Vagina (tissue), 2 donors: ENCODE measurements at regions not wholly inside any gene's neighbourhood (a gene's known extent, or its start where the extent isn't known, plus 50 kb on each side); places are given as distances from the start of the nearest gene placed in this dataset.

Experiments
- DNase-seq, 2 donors: peaks; one replicate each; pipeline ENCODE4 v3.0.0-alpha.2; 2017; ENCODE audit errors: extremely low spot score in 2 of 2
- H3K27ac ChIP-seq: fragments of 200-600 bp; sonication (generic); one replicate; pipeline ENCODE4 v1.5.1; 2019
- H3K27me3 ChIP-seq: fragments of 200-600 bp; sonication (generic); one replicate; pipeline ENCODE4 v1.5.1; 2019
- H3K36me3 ChIP-seq, 2 donors: fragments of 200-600 bp; sonication (generic); one replicate each; pipeline ENCODE4 v1.5.1; 2017 to 2019
- H3K4me1 ChIP-seq: fragments of 200-600 bp; sonication (generic); one replicate; pipeline ENCODE4 v1.5.1; 2019
- H3K4me3 ChIP-seq, 2 donors: fragments of 200-600 bp; sonication (generic); 1 replicate in 1 of 2; 2 replicates in 1 of 2; pipeline ENCODE4 v1.5.1; 2016 to 2019
- H3K9me3 ChIP-seq: fragments of 200-600 bp; sonication (generic); one replicate; pipeline ENCODE4 v1.5.1; 2019
- CTCF ChIP-seq, 3 experiments: fragments of 450-650 bp in 2 of 3; fragments of 200-600 bp in 1 of 3; sonication (generic) in 1 of 3; IDR thresholded peaks; one replicate each; pipeline ENCODE4 v1.5.1; 2017 to 2019; ENCODE audit warnings: antibody characterized with exemption in 3 of 3, mild to moderate bottlenecking in 2 of 3, moderate library complexity in 2 of 3
- POLR2A ChIP-seq, 2 donors: fragments of 450-650 bp; IDR thresholded peaks; one replicate each; pipeline ENCODE4 v1.6.1; 2017; ENCODE audit warnings: antibody characterized with exemption in 2 of 2, mild to moderate bottlenecking in 2 of 2, moderate library complexity in 2 of 2
- POLR2AphosphoS5 ChIP-seq, 2 donors: sonication (generic); formaldehyde crosslinking; IDR thresholded peaks; one replicate each; pipeline ENCODE4 v1.9.0; 2017; ENCODE audit warnings: antibody characterized with exemption in 2 of 2, mild to moderate bottlenecking in 2 of 2, low read depth in 1 of 2; ENCODE audit not compliant: insufficient read depth in 1 of 2
- intact Hi-C: fragments of 100-400 bp; cut with DNase I; formaldehyde crosslinking; loops from one replicate; pipeline ENCODE4 v1.15.1; 2023

GRCh38 chrX:84710611-84711010 is 208.4 kb upstream of the HDX start:
- H3K36me3 ChIP-seq, result no peaks in the 10 kb centered on the region
- H3K27ac ChIP-seq, result no peak overlapping the region
- no peaks in the 10 kb centered on the region for H3K4me1 ChIP-seq
- DNase-seq, result no peak
- intact Hi-C loops, result no loop called here
- no peak overlapping the region for H3K4me3 ChIP-seq
- TF ChIP-seq POLR2AphosphoS5 (IDR thresholded peaks at IDR 0.05; ENCODE audit: insufficient read depth in 1 of 2, low read depth in 1 of 2) (no peak), CTCF (IDR thresholded peaks at IDR 0.05) (no peak), POLR2A (IDR thresholded peaks at IDR 0.05) (no peak)
- no peaks in the 10 kb centered on the region for H3K9me3 ChIP-seq
- no peaks in the 10 kb centered on the region for H3K27me3 ChIP-seq

- DNase-seq, result no peak
- H3K4me1 ChIP-seq, result no peaks in the 10 kb centered on the region
- H3K27ac ChIP-seq, result no peak overlapping the region
- TF ChIP-seq POLR2AphosphoS5 (IDR thresholded peaks at IDR 0.05; ENCODE audit: insufficient read depth in 1 of 2, low read depth in 1 of 2) (no peak), POLR2A (IDR thresholded peaks at IDR 0.05) (no peak), CTCF (IDR thresholded peaks at IDR 0.05) (no peak)
- H3K27me3 ChIP-seq, result no peaks in the 10 kb centered on the region
- intact Hi-C loops, result no loop called here
- no peak overlapping the region for H3K4me3 ChIP-seq
- no peaks in the 10 kb centered on the region for H3K9me3 ChIP-seq
- H3K36me3 ChIP-seq, result no peaks in the 10 kb centered on the region
Measured at GRCh38 chrX:84712621-84713020, 210.4 kb upstream of the HDX start.

- intact Hi-C loops, result no loop called here
- DNase-seq, result no peak
- Histone ChIP-seq H3K27me3 (no peaks in the 10 kb centered on the region), H3K27ac (no peak overlapping the region), H3K4me1 (no peaks in the 10 kb centered on the region), H3K4me3 (no peak overlapping the region), H3K36me3 (no peaks in the 10 kb centered on the region), H3K9me3 (no peaks in the 10 kb centered on the region)
- no peak for TF ChIP-seq CTCF (IDR thresholded peaks at IDR 0.05)
- no peak for TF ChIP-seq POLR2A (IDR thresholded peaks at IDR 0.05)
Measured at GRCh38 chrX:84715315-84715714, 213.1 kb upstream of the HDX start.

GRCh38 chrX:84717343-84717742 is 215.1 kb upstream of the HDX start:
- H3K9me3 ChIP-seq, result no peaks in the 10 kb centered on the region
- H3K36me3 ChIP-seq, result no peaks in the 10 kb centered on the region
- intact Hi-C loops, result no loop called here
- DNase-seq, result no peak
- H3K4me1 ChIP-seq, result no peaks in the 10 kb centered on the region
- no peaks in the 10 kb centered on the region for H3K27me3 ChIP-seq
- no peak for TF ChIP-seq POLR2A (IDR thresholded peaks at IDR 0.05)
- no peak for TF ChIP-seq POLR2AphosphoS5 (IDR thresholded peaks at IDR 0.05; ENCODE audit: insufficient read depth in 1 of 2, low read depth in 1 of 2)
- no peak for TF ChIP-seq CTCF (IDR thresholded peaks at IDR 0.05)
- H3K4me3 ChIP-seq, result no peak overlapping the region
- no peak overlapping the region for H3K27ac ChIP-seq

- no peaks in the 10 kb centered on the region for H3K27me3 ChIP-seq
- intact Hi-C loops, result no loop called here
- H3K27ac ChIP-seq, result no peak overlapping the region
- TF ChIP-seq POLR2AphosphoS5 (IDR thresholded peaks at IDR 0.05; ENCODE audit: insufficient read depth in 1 of 2, low read depth in 1 of 2) (no peak), POLR2A (IDR thresholded peaks at IDR 0.05) (no peak), CTCF (IDR thresholded peaks at IDR 0.05) (no peak)
- no peaks in the 10 kb centered on the region for H3K36me3 ChIP-seq
- H3K4me1 ChIP-seq, result no peaks in the 10 kb centered on the region
- H3K4me3 ChIP-seq, result no peak overlapping the region
- DNase-seq, result no peak
- H3K9me3 ChIP-seq, result no peaks in the 10 kb centered on the region
Measured at GRCh38 chrX:84721416-84721815, 219.2 kb upstream of the HDX start.
